Aorta (tissue), 5 donors: ENCODE measurements at regions not wholly inside any gene's neighbourhood (a gene's known extent, or its start where the extent isn't known, plus 50 kb on each side); places are given as distances from the start of the nearest gene placed in this dataset.

Source experiments
- ATAC-seq: fragments of 200-7000 bp; cut with Tn5 transposase; one replicate; pipeline ENCODE4 v1.9.1; 2022; ENCODE audit warnings: moderate library complexity; ENCODE audit not compliant: low FRiP score
- DNase-seq, 2 donors: peaks; one replicate each; pipeline ENCODE4 v3.0.0-alpha.2; 2020
- H3K27ac ChIP-seq, 2 donors: one replicate each; pipeline ENCODE4 v1.5.1; 2013; ENCODE audit warnings: low read length in 2 of 2, mild to moderate bottlenecking in 2 of 2, moderate library complexity in 2 of 2, control low read depth in 1 of 2, inconsistent platforms in 1 of 2, low read depth in 1 of 2
- H3K27me3 ChIP-seq, 2 donors: one replicate each; pipeline ENCODE4 v1.6.1; 2013; ENCODE audit warnings: control low read depth in 1 of 2, low read length in 1 of 2, mild to moderate bottlenecking in 1 of 2, moderate library complexity in 1 of 2; ENCODE audit not compliant: insufficient read depth in 2 of 2, control insufficient read depth in 1 of 2
- H3K36me3 ChIP-seq, 2 donors: one replicate each; pipeline ENCODE4 v1.6.1; 2013; ENCODE audit warnings: control low read depth in 1 of 2, low read length in 1 of 2, mild to moderate bottlenecking in 1 of 2; ENCODE audit not compliant: insufficient read depth in 2 of 2, control insufficient read depth in 1 of 2
- H3K4me1 ChIP-seq, 2 donors: one replicate each; pipeline ENCODE4 v1.6.1; 2013; ENCODE audit warnings: low read length in 2 of 2, control low read depth in 1 of 2, mild to moderate bottlenecking in 1 of 2, moderate library complexity in 1 of 2; ENCODE audit not compliant: insufficient read depth in 2 of 2, control insufficient read depth in 1 of 2
- H3K4me3 ChIP-seq, 2 donors: one replicate each; pipeline ENCODE4 v1.5.1; 2013; ENCODE audit warnings: low read length in 2 of 2, control low read depth in 1 of 2, mild to moderate bottlenecking in 1 of 2
- H3K9me3 ChIP-seq: one replicate; pipeline ENCODE4 v1.6.1; 2013; ENCODE audit warnings: mild to moderate bottlenecking, low read length; ENCODE audit not compliant: control insufficient read depth
- WGBS, 2 donors: extraction: QIAGEN DNeasy Blood & Tissue Kit; methylation state at CpG; one replicate each; pipeline ENCODE4 v1.1.7; 2013; 5-methylcytosine and 5-hydroxymethylcytosine counted together
- intact Hi-C, 2 donors: fragments of 100-400 bp; cut with DNase I; formaldehyde crosslinking; loops; one replicate each; pipeline versions ENCODE4 v1.14.2 to v1.15.0; 2022
- donor health status: healthy with polysubstance abuse.
- donor health status: Bipolar disorder and iron deficiency.
- donor health status: DM: no; HTN: no; CAD: no.
- donor health status: DM: no; HTN: no; CAD: no.
- donor health status: DM: yes; HTN: yes; CAD: no.

- 86 to 88% methylated on average over 17 of the region's 17 CpGs for WGBS, 2 donors
- no peaks in the 10 kb centered on the region for H3K36me3 ChIP-seq
- H3K4me3 ChIP-seq: no peak overlapping the region
- no peak for DNase-seq
- no peaks in the 10 kb centered on the region for H3K4me1 ChIP-seq
- intact Hi-C loops: no loop called here
- no peaks in the 10 kb centered on the region for H3K9me3 ChIP-seq
- no peak for ATAC-seq
- no peak overlapping the region for H3K27ac ChIP-seq
- no peaks in the 10 kb centered on the region for H3K27me3 ChIP-seq
Observed at GRCh38 chr2:155350783-155351580, 652.5 kb downstream of the KCNJ3 start.

GRCh38 chr2:155332016-155332415 lies 633.5 kb downstream of the KCNJ3 start:
- Histone ChIP-seq H3K36me3 (no peaks in the 10 kb centered on the region), H3K9me3 (no peaks in the 10 kb centered on the region), H3K4me3 (no peak overlapping the region), H3K27me3 (no peaks in the 10 kb centered on the region), H3K27ac (no peak overlapping the region), H3K4me1 (no peaks in the 10 kb centered on the region)
- ATAC-seq: no peak
- WGBS, 2 donors: 86 to 88% methylated on average over 2 of the region's 2 CpGs
- intact Hi-C loops: no loop called here
- no peak for DNase-seq

GRCh38 chr2:155320236-155320635 lies 621.7 kb downstream of the KCNJ3 start:
- no peaks in the 10 kb centered on the region for H3K4me1 ChIP-seq
- H3K36me3 ChIP-seq: no peaks in the 10 kb centered on the region
- DNase-seq (no peak), ATAC-seq (no peak)
- no peaks in the 10 kb centered on the region for H3K9me3 ChIP-seq
- intact Hi-C loops: no loop called here
- H3K4me3 ChIP-seq: no peak overlapping the region
- no peak overlapping the region for H3K27ac ChIP-seq
- WGBS, 2 donors: 27 to 35% methylated on average over 1 of the region's 1 CpG
- H3K27me3 ChIP-seq: no peaks in the 10 kb centered on the region

GRCh38 chr2:155318710-155319109 lies 620.2 kb downstream of the KCNJ3 start:
- Histone ChIP-seq H3K27ac (no peak overlapping the region), H3K9me3 (no peaks in the 10 kb centered on the region), H3K36me3 (no peaks in the 10 kb centered on the region), H3K4me1 (no peaks in the 10 kb centered on the region), H3K27me3 (no peaks in the 10 kb centered on the region), H3K4me3 (no peak overlapping the region)
- WGBS, 2 donors: 86 to 92% methylated on average over 2 of the region's 2 CpGs
- intact Hi-C loops: loop anchor here in 1 of 2 donors (10.0 kb wide), 1 partner anchor 874 kb away; no protein-coding TSS in a partner anchor
- DNase-seq: no peak
- ATAC-seq: no peak

GRCh38 chr2:155315768-155316167 lies 617.3 kb downstream of the KCNJ3 start:
- DNase-seq (no peak), ATAC-seq (no peak)
- H3K27ac ChIP-seq: no peak overlapping the region
- no peaks in the 10 kb centered on the region for H3K4me1 ChIP-seq
- no peaks in the 10 kb centered on the region for H3K36me3 ChIP-seq
- H3K9me3 ChIP-seq: no peaks in the 10 kb centered on the region
- no peaks in the 10 kb centered on the region for H3K27me3 ChIP-seq
- no peak overlapping the region for H3K4me3 ChIP-seq
- WGBS, 2 donors: 74 to 83% methylated on average over 2 of the region's 2 CpGs
- intact Hi-C loops: loop anchor here in 1 of 2 donors (10.0 kb wide), 1 partner anchor 871 kb away; no protein-coding TSS in a partner anchor

GRCh38 chr2:155310589-155310988 lies 612.1 kb downstream of the KCNJ3 start:
- no peak for DNase-seq
- WGBS, 2 donors: 5 to 6% methylated on average over 3 of the region's 3 CpGs

GRCh38 chr2:155309483-155309882 lies 611.0 kb downstream of the KCNJ3 start:
- Histone ChIP-seq H3K4me3 (no peak overlapping the region), H3K27me3 (no peaks in the 10 kb centered on the region), H3K27ac (no peak overlapping the region), H3K36me3 (no peaks in the 10 kb centered on the region), H3K9me3 (no peaks in the 10 kb centered on the region), H3K4me1 (no peaks in the 10 kb centered on the region)
- intact Hi-C loops: loop anchor here in 1 of 2 donors (10.0 kb wide), 1 partner anchor 865 kb away; no protein-coding TSS in a partner anchor
- 97 to 99% methylated on average over 1 of the region's 1 CpG for WGBS, 2 donors
- ATAC-seq (no peak), DNase-seq (no peak)

More at GRCh38 chr2:155310589-155310988, 612.1 kb downstream of the KCNJ3 start:
- Histone ChIP-seq H3K9me3 (no peaks in the 10 kb centered on the region), H3K27ac (no peak overlapping the region), H3K4me1 (no peaks in the 10 kb centered on the region), H3K36me3 (no peaks in the 10 kb centered on the region), H3K4me3 (no peak overlapping the region), H3K27me3 (no peaks in the 10 kb centered on the region)
- intact Hi-C loops: loop anchor here in 1 of 2 donors (10.0 kb wide), 1 partner anchor 866 kb away; no protein-coding TSS in a partner anchor
- no peak for ATAC-seq

GRCh38 chr2:155308367-155309009 lies 610.0 kb downstream of the KCNJ3 start:
- WGBS, 2 donors: 83 to 94% methylated on average over 1 of the region's 1 CpG

More at GRCh38 chr2:155308367-155309009, 610.0 kb downstream of the KCNJ3 start:
- no peaks in the 10 kb centered on the region for H3K4me1 ChIP-seq
- no peak overlapping the region for H3K27ac ChIP-seq
- H3K27me3 ChIP-seq: no peaks in the 10 kb centered on the region
- no peak overlapping the region for H3K4me3 ChIP-seq
- H3K9me3 ChIP-seq: no peaks in the 10 kb centered on the region
- ATAC-seq (no peak), DNase-seq (no peak)
- H3K36me3 ChIP-seq: no peaks in the 10 kb centered on the region
- intact Hi-C loops: loop anchor here in 1 of 2 donors (10.0 kb wide), 1 partner anchor 864 kb away; no protein-coding TSS in a partner anchor
